ENCODE measurements at regions not wholly inside any gene's neighbourhood (a gene's known extent, or its start where the extent isn't known, plus 50 kb on each side); places are given as distances from the start of the nearest gene placed in this dataset.

DNA sequence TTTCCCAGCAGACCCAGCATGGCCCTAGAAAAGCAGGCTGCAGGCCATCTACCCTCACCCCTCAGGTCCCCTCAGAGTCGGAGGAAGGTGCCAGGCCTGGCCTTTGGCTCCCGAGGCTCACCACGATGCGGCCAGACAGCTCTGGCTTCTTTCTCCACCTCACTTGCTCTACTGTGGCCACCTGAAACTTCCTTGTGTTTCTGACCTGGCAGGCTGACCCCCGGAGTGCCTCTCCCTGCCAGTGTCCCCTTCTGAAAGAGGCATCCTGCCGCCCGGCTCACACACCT lies 375.0 kb upstream of the HS6ST1 start:
- intact Hi-C loops (cut with micrococcal nuclease), result no loop called here
- no peak overlapping the region for H3K27ac ChIP-seq (ENCODE audit: low read length)
- no peaks in the 10 kb centered on the region for H3K36me3 ChIP-seq (ENCODE audit: low read depth, low read length)
- H3K9me3 ChIP-seq (ENCODE audit: low read length), result no peaks in the 10 kb centered on the region
- CTCF ChIA-PET, result no interaction called here
- POLR2A ChIA-PET (ENCODE audit: unreplicated experiment), result no interaction called here
- no peak for ATAC-seq
- no peaks in the 10 kb centered on the region for H3K4me1 ChIP-seq (ENCODE audit: insufficient read depth, low read length)
- no peaks in the 10 kb centered on the region for H3F3A ChIP-seq (ENCODE audit: low read length, unreplicated experiment)
- H2AFZ ChIP-seq (ENCODE audit: low read length), result no peak overlapping the region
- H3K27me3 ChIP-seq (ENCODE audit: low read length), result peaks cover 71% of the 10 kb centered on the region
- no TSS peak for BruUV-seq (replicated peaks)
- H4K20me1 ChIP-seq (ENCODE audit: low read length), result no peaks in the 10 kb centered on the region
- no peaks in the 10 kb centered on the region for H3K9me2 ChIP-seq (replicated peaks; ENCODE audit: low read length)
- no peak overlapping the region for H3K4me2 ChIP-seq (ENCODE audit: low read length)
- H3K4me3 ChIP-seq (ENCODE audit: low read length), result no peak overlapping the region
- H3K9ac ChIP-seq (ENCODE audit: low read length), result no peak overlapping the region
- no peaks in the 10 kb centered on the region for H3K79me2 ChIP-seq (ENCODE audit: low read length)
- no peak for DNase-seq
- TF ChIP-seq EZH2phosphoT487 (IDR thresholded peaks at IDR 0.05; ENCODE audit: borderline replicate concordance, low read length) (no peak), CTCF (conservative IDR thresholded peaks at IDR 0.05; ENCODE audit: low read depth, low read length) (no peak), EZH2 (IDR thresholded peaks at IDR 0.05; ENCODE audit: low read length, unreplicated experiment) (no peak)

GRCh38 chr2:128695646-128696220 lies 377.1 kb upstream of the HS6ST1 start:
- DNase-seq, result no peak
- POLR2A ChIA-PET (ENCODE audit: unreplicated experiment), result no interaction called here
- no peak for ATAC-seq

DNA sequence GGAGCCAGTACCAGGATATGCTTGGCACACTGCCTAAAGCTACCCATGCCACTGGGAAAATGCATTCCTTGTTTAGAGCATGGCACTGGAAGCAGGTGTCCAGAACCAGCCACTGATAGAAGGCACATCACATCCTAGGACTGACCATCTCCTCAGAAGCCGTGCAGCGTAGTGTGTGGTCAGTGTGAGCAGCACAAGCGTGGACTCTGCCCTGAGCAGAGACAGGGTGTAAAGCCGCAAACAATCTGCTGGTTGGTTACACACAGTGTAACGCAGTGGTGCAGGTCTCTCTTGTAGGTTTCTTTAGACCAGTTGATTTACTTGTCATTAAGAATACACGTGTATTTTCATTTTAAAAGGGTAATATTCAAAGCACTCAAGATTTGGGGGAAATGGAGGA lies 377.8 kb upstream of the HS6ST1 start:
- H3K9me3 ChIP-seq (ENCODE audit: low read length), result no peaks in the 10 kb centered on the region
- no peak overlapping the region for H3K4me3 ChIP-seq (ENCODE audit: low read length)
- no TSS peak for BruUV-seq (replicated peaks)
- H3K27ac ChIP-seq (ENCODE audit: low read length), result no peak overlapping the region
- intact Hi-C loops (cut with micrococcal nuclease), result no loop called here
- ATAC-seq (no peak), DNase-seq (no peak)
- no peak overlapping the region for H3K9ac ChIP-seq (ENCODE audit: low read length)
- H3K4me1 ChIP-seq (ENCODE audit: insufficient read depth, low read length), result no peaks in the 10 kb centered on the region
- peaks cover 53% of the 10 kb centered on the region for H3K27me3 ChIP-seq (ENCODE audit: low read length)
- no peaks in the 10 kb centered on the region for H4K20me1 ChIP-seq (ENCODE audit: low read length)
- H2AFZ ChIP-seq (ENCODE audit: low read length), result no peak overlapping the region
- no peak overlapping the region for H3K4me2 ChIP-seq (ENCODE audit: low read length)
- CTCF ChIA-PET, result no interaction called here
- H3K79me2 ChIP-seq (ENCODE audit: low read length), result no peaks in the 10 kb centered on the region
- POLR2A ChIA-PET (ENCODE audit: unreplicated experiment), result no interaction called here
- TF ChIP-seq CTCF (conservative IDR thresholded peaks at IDR 0.05; ENCODE audit: low read depth, low read length), result no peak
- TF ChIP-seq EZH2phosphoT487 (IDR thresholded peaks at IDR 0.05; ENCODE audit: borderline replicate concordance, low read length), result no peak
- no peak for TF ChIP-seq EZH2 (IDR thresholded peaks at IDR 0.05; ENCODE audit: low read length, unreplicated experiment)
- H3F3A ChIP-seq (ENCODE audit: low read length, unreplicated experiment), result no peaks in the 10 kb centered on the region
- no peaks in the 10 kb centered on the region for H3K9me2 ChIP-seq (replicated peaks; ENCODE audit: low read length)
- H3K36me3 ChIP-seq (ENCODE audit: low read depth, low read length), result no peaks in the 10 kb centered on the region

More at GRCh38 chr2:128695646-128696220, 377.1 kb upstream of the HS6ST1 start:
- H3F3A ChIP-seq (ENCODE audit: low read length, unreplicated experiment), result no peaks in the 10 kb centered on the region
- peaks cover 60% of the 10 kb centered on the region for H3K27me3 ChIP-seq (ENCODE audit: low read length)
- BruUV-seq (replicated peaks), result no TSS peak
- no peak overlapping the region for H3K9ac ChIP-seq (ENCODE audit: low read length)
- H3K27ac ChIP-seq (ENCODE audit: low read length), result no peak overlapping the region
- no peaks in the 10 kb centered on the region for H3K9me3 ChIP-seq (ENCODE audit: low read length)
- no peaks in the 10 kb centered on the region for H3K4me1 ChIP-seq (ENCODE audit: insufficient read depth, low read length)
- CTCF ChIA-PET, result no interaction called here
- TF ChIP-seq EZH2phosphoT487 (IDR thresholded peaks at IDR 0.05; ENCODE audit: borderline replicate concordance, low read length), result no peak
- TF ChIP-seq EZH2 (IDR thresholded peaks at IDR 0.05; ENCODE audit: low read length, unreplicated experiment), result no peak
- no peak for TF ChIP-seq CTCF (conservative IDR thresholded peaks at IDR 0.05; ENCODE audit: low read depth, low read length)
- intact Hi-C loops (cut with micrococcal nuclease), result no loop called here
- no peaks in the 10 kb centered on the region for H4K20me1 ChIP-seq (ENCODE audit: low read length)
- H3K9me2 ChIP-seq (replicated peaks; ENCODE audit: low read length), result no peaks in the 10 kb centered on the region
- no peak overlapping the region for H3K4me2 ChIP-seq (ENCODE audit: low read length)
- H3K4me3 ChIP-seq (ENCODE audit: low read length), result no peak overlapping the region
- no peaks in the 10 kb centered on the region for H3K36me3 ChIP-seq (ENCODE audit: low read depth, low read length)
- no peak overlapping the region for H2AFZ ChIP-seq (ENCODE audit: low read length)
- H3K79me2 ChIP-seq (ENCODE audit: low read length), result no peaks in the 10 kb centered on the region
